K562 (cell line): ENCODE measurements at regions not wholly inside any gene's neighbourhood (a gene's known extent, or its start where the extent isn't known, plus 50 kb on each side); places are given as distances from the start of the nearest gene placed in this dataset.
A peak's percentile ranks its signal among the peaks of the same experiment; 100 is the strongest.

Experiments used
- BHLHE40 ChIP-seq: IDR thresholded peaks from 2 replicates; pipeline ENCODE4 v1.6.1; 2011; ENCODE audit warnings: low read length, improper control_type of control experiment
- FOXK1 ChIP-seq: sonication (generic); formaldehyde crosslinking; IDR thresholded peaks from 2 replicates; pipeline ENCODE4 v1.8.0; 2022; ENCODE audit warnings: missing genetic modification reagents, mild to moderate bottlenecking, borderline replicate concordance
- FOXM1 ChIP-seq, 2 experiments: fragments of 450-650 bp in 1 of 2; sonication (generic) in 1 of 2; formaldehyde crosslinking in 1 of 2; IDR thresholded peaks; 2 replicates each; pipeline versions ENCODE4 v1.6.1 to v1.9.0; 2017 to 2022; ENCODE audit warnings: low read depth in 2 of 2, mild to moderate bottlenecking in 2 of 2, missing genetic modification reagents in 1 of 2, moderate library complexity in 1 of 2
- IFI16 ChIP-seq: fragments of 250-450 bp; sonication (Bioruptor Pico); IDR thresholded peaks from 2 replicates; pipeline ENCODE4 v2.1.2; 2022; ENCODE audit warnings: mild to moderate bottlenecking, inconsistent platforms
- MECOM ChIP-seq: fragments of 250-450 bp; sonication (Bioruptor Pico); IDR thresholded peaks from 2 replicates; pipeline ENCODE4 v1.8.0; 2022; ENCODE audit warnings: inconsistent platforms
- MEIS2 ChIP-seq: fragments of 450-650 bp; IDR thresholded peaks from 2 replicates; pipeline ENCODE4 v1.6.1; 2014; ENCODE audit warnings: mild to moderate bottlenecking; ENCODE audit not compliant: partially characterized antibody
- PURB ChIP-seq: sonication (generic); formaldehyde crosslinking; IDR thresholded peaks from 2 replicates; pipeline ENCODE4 v1.9.0; 2021; ENCODE audit warnings: low read depth, mild to moderate bottlenecking, missing genetic modification reagents
- RBM34 ChIP-seq: fragments of 200-400 bp; formaldehyde crosslinking; IDR thresholded peaks from 2 replicates; pipeline ENCODE4 v1.6.1; 2018; ENCODE audit warnings: low read length, borderline replicate concordance; ENCODE audit not compliant: insufficient read depth
- SMARCA5 ChIP-seq: fragments of 450-650 bp; IDR thresholded peaks from 2 replicates; pipeline ENCODE4 v1.6.1; 2016
- TARDBP ChIP-seq: fragments of 450-650 bp; IDR thresholded peaks from 2 replicates; pipeline ENCODE4 v1.6.1; 2016
- TRIM25 ChIP-seq: fragments of 450-650 bp; IDR thresholded peaks from 2 replicates; pipeline ENCODE4 v1.7.0; 2016; ENCODE audit warnings: borderline replicate concordance
- U2AF1 ChIP-seq: fragments of 200-400 bp; formaldehyde crosslinking; optimal IDR thresholded peaks from 2 replicates; pipeline ENCODE3; 2017; ENCODE audit warnings: mild to moderate bottlenecking, low read depth, low read length, moderate library complexity
- ZBTB17 ChIP-seq: fragments of 450-650 bp; formaldehyde crosslinking; IDR thresholded peaks from 2 replicates; pipeline ENCODE4 v1.4.0; 2020; ENCODE audit warnings: mild to moderate bottlenecking
- ZBTB26 ChIP-seq: fragments of 450-650 bp; formaldehyde crosslinking; IDR thresholded peaks from 2 replicates; pipeline ENCODE4 v1.4.0; 2022; ENCODE audit warnings: missing genetic modification characterization
- ZNF12 ChIP-seq: sonication (generic); formaldehyde crosslinking; IDR thresholded peaks from 2 replicates; pipeline ENCODE4 v1.4.0; 2020; ENCODE audit warnings: mild to moderate bottlenecking, missing genetic modification reagents
- ZNF561 ChIP-seq: fragments of 450-650 bp; formaldehyde crosslinking; conservative IDR thresholded peaks from 2 replicates; pipeline ENCODE4 v1.4.0; 2020; ENCODE audit warnings: mild to moderate bottlenecking, moderate library complexity
- TF ChIP-seq, protein P1 (sequence below): fragments of 450-650 bp; formaldehyde crosslinking; IDR thresholded peaks from 2 replicates; pipeline ENCODE4 v1.4.0; 2020; ENCODE audit warnings: mild to moderate bottlenecking, moderate library complexity
- TF ChIP-seq, protein P2 (sequence below), 2 experiments: fragments of 450-650 bp; IDR thresholded peaks; 2 replicates each; pipeline ENCODE4 v1.6.1; 2016
- TF ChIP-seq, protein P3 (sequence below): fragments of 200-400 bp; formaldehyde crosslinking; IDR thresholded peaks from 2 replicates; pipeline ENCODE4 v1.6.1; 2017; ENCODE audit warnings: mild to moderate bottlenecking, low read depth, low read length, moderate library complexity
- TF ChIP-seq, protein P4 (sequence below): sonication (generic); formaldehyde crosslinking; IDR thresholded peaks from 2 replicates; pipeline ENCODE4 v1.8.0; 2022; ENCODE audit warnings: mild to moderate bottlenecking, missing genetic modification reagents

GRCh38 chr6:28751514-28751913 is 172.3 kb downstream of the TRIM27 start (continued):
- TF ChIP-seq PURB (no peak), MEIS2 (no peak), IFI16 (CRISPR knock-in tag) (no peak), ZNF12 (CRISPR knock-in tag) (no peak), SMARCA5 (no peak), U2AF1 (no peak), ZBTB26 (CRISPR knock-in tag) (no peak), ZBTB17 (CRISPR knock-in tag) (no peak), BHLHE40 (peak; percentile 33; the same call in 1 of the 2 replicates), MECOM (CRISPR knock-in tag) (no peak), TARDBP (no peak), FOXK1 (CRISPR knock-in tag) (no peak), ZNF561 (CRISPR knock-in tag) (no peak), TRIM25 (no peak), FOXM1 (IDR thresholded peaks at IDR 0.05; ENCODE audit: low read depth) (no peak), FOXM1 (CRISPR knock-in tag; IDR thresholded peaks at IDR 0.05; ENCODE audit: low read depth) (no peak), RBM34 (no peak)
- TF ChIP-seq, protein P1, sequence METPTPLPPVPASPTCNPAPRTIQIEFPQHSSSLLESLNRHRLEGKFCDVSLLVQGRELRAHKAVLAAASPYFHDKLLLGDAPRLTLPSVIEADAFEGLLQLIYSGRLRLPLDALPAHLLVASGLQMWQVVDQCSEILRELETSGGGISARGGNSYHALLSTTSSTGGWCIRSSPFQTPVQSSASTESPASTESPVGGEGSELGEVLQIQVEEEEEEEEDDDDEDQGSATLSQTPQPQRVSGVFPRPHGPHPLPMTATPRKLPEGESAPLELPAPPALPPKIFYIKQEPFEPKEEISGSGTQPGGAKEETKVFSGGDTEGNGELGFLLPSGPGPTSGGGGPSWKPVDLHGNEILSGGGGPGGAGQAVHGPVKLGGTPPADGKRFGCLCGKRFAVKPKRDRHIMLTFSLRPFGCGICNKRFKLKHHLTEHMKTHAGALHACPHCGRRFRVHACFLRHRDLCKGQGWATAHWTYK: no peak
- TF ChIP-seq, protein P2, sequence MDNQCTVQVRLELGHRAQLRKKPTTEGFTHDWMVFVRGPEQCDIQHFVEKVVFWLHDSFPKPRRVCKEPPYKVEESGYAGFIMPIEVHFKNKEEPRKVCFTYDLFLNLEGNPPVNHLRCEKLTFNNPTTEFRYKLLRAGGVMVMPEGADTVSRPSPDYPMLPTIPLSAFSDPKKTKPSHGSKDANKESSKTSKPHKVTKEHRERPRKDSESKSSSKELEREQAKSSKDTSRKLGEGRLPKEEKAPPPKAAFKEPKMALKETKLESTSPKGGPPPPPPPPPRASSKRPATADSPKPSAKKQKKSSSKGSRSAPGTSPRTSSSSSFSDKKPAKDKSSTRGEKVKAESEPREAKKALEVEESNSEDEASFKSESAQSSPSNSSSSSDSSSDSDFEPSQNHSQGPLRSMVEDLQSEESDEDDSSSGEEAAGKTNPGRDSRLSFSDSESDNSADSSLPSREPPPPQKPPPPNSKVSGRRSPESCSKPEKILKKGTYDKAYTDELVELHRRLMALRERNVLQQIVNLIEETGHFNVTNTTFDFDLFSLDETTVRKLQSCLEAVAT (IDR thresholded peaks at IDR 0.05): peak; percentile 41 to 68; a peak in 2 of 4 replicates
- TF ChIP-seq, protein P3, sequence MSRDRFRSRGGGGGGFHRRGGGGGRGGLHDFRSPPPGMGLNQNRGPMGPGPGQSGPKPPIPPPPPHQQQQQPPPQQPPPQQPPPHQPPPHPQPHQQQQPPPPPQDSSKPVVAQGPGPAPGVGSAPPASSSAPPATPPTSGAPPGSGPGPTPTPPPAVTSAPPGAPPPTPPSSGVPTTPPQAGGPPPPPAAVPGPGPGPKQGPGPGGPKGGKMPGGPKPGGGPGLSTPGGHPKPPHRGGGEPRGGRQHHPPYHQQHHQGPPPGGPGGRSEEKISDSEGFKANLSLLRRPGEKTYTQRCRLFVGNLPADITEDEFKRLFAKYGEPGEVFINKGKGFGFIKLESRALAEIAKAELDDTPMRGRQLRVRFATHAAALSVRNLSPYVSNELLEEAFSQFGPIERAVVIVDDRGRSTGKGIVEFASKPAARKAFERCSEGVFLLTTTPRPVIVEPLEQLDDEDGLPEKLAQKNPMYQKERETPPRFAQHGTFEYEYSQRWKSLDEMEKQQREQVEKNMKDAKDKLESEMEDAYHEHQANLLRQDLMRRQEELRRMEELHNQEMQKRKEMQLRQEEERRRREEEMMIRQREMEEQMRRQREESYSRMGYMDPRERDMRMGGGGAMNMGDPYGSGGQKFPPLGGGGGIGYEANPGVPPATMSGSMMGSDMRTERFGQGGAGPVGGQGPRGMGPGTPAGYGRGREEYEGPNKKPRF: no peak
- TF ChIP-seq, protein P4, sequence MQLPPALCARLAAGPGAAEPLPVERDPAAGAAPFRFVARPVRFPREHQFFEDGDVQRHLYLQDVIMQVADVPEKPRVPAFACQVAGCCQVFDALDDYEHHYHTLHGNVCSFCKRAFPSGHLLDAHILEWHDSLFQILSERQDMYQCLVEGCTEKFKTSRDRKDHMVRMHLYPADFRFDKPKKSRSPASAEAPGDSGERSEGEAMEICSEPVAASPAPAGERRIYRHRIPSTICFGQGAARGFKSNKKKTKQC (CRISPR knock-in tag): no peak
